GM21717 (cell line): ENCODE measurements at regions not wholly inside any gene's neighbourhood (a gene's known extent, or its start where the extent isn't known, plus 50 kb on each side); places are given as distances from the start of the nearest gene placed in this dataset.

Experiments
- ATAC-seq: cut with Tn5 transposase; IDR thresholded peaks from one replicate; pipeline ENCODE4 v1.9.1; 2021; ENCODE audit warnings: mild to moderate bottlenecking, moderate library complexity; ENCODE audit not compliant: unreplicated experiment

GRCh38 chr4:13133700-13134099 is 350.4 kb downstream of the RAB28 start:
- no peak for ATAC-seq

- ATAC-seq, result no peak
Observed at GRCh38 chr4:13130848-13131247, 353.3 kb downstream of the RAB28 start.

GRCh38 chr4:13129095-13129494 is 355.0 kb downstream of the RAB28 start:
- no peak for ATAC-seq

- no peak for ATAC-seq
Observed at GRCh38 chr4:13126976-13127910, 356.9 kb downstream of the RAB28 start.

GRCh38 chr4:13118633-13119032 is 365.5 kb downstream of the RAB28 start:
- no peak for ATAC-seq

- ATAC-seq, result no peak
Observed at GRCh38 chr4:13117185-13117584, 367.0 kb downstream of the RAB28 start.

GRCh38 chr4:13112030-13112429 is 372.1 kb downstream of the RAB28 start:
- ATAC-seq, result no peak

GRCh38 chr4:13109536-13109935 is 374.6 kb downstream of the RAB28 start:
- no peak for ATAC-seq

GRCh38 chr4:13108096-13108495 is 376.0 kb downstream of the RAB28 start:
- no peak for ATAC-seq

GRCh38 chr4:13103382-13104015 is 380.6 kb downstream of the RAB28 start:
- no peak for ATAC-seq

- ATAC-seq, result no peak
Observed at GRCh38 chr4:13102092-13102742, 381.9 kb downstream of the RAB28 start.

- no peak for ATAC-seq
Observed at GRCh38 chr4:13097971-13098370, 386.2 kb downstream of the RAB28 start.

- no peak for ATAC-seq
Observed at GRCh38 chr4:13095722-13096121, 388.4 kb downstream of the RAB28 start.

GRCh38 chr4:13093170-13093569 is 391.0 kb downstream of the RAB28 start:
- ATAC-seq, result no peak

- no peak for ATAC-seq
Observed at GRCh38 chr4:13092702-13093101, 391.4 kb downstream of the RAB28 start.

GRCh38 chr4:13089659-13089998 is 394.5 kb downstream of the RAB28 start:
- ATAC-seq, result no peak

GRCh38 chr4:13088726-13089658 is 395.1 kb downstream of the RAB28 start:
- ATAC-seq, result no peak

- no peak for ATAC-seq
Observed at GRCh38 chr4:13087041-13087440, 397.1 kb downstream of the RAB28 start.

GRCh38 chr4:13084210-13084609 is 399.9 kb downstream of the RAB28 start:
- no peak for ATAC-seq

- no peak for ATAC-seq
Observed at GRCh38 chr4:13081830-13082229, 402.3 kb downstream of the RAB28 start.

- no peak for ATAC-seq
Observed at GRCh38 chr4:13067077-13067476, 417.1 kb downstream of the RAB28 start.
